HG03175 (cell line): ENCODE measurements at regions not wholly inside any gene's neighbourhood (a gene's known extent, or its start where the extent isn't known, plus 50 kb on each side); places are given as distances from the start of the nearest gene placed in this dataset.
A peak's percentile ranks its signal among the peaks of the same experiment; 100 is the strongest.

ENCODE experiments used
- ATAC-seq: cut with Tn5 transposase; IDR thresholded peaks from one replicate; pipeline ENCODE4 v1.9.1; 2021; ENCODE audit warnings: mild to moderate bottlenecking, moderate library complexity; ENCODE audit not compliant: unreplicated experiment

DNA sequence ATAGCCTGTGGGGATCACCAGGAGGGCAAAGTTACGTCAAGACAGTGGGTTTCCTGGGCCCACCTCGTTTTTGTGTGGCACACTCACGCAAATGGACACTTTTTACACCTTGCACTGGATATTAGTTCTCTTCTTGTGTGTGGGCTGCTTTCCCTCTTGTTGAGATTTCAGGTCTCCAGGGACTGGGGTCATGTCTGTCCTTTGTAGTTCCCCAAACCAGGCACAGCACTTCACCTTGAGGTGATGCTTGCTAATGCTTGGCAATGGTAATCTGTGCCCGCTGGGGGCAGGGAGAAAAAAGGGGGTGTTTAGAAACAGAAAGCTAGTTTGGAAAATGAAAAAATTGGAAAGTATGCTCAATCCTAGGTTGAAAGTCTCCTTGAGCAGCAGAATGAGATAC, 195.3 kb downstream of the PTEN start:
- no peak for ATAC-seq

DNA sequence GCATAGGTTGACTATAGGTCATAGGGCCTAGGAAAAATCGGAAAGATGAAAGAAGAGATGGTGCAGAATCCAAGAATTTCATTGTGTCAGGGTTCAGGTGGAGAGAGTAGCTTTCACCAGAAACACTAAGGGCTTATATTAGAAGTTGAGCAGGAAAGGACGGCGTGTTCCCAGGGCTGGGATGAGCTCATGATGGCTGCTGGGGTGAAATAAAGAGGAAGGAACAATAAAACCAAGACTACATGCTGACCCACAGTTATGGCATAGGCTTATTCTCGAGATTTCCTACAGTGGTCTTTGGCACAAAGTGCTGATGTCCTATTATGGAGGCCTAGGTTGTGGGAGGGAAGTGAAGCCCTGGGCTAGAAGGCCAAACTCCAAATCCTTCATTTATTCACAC, 195.8 kb downstream of the PTEN start:
- ATAC-seq = no peak

DNA sequence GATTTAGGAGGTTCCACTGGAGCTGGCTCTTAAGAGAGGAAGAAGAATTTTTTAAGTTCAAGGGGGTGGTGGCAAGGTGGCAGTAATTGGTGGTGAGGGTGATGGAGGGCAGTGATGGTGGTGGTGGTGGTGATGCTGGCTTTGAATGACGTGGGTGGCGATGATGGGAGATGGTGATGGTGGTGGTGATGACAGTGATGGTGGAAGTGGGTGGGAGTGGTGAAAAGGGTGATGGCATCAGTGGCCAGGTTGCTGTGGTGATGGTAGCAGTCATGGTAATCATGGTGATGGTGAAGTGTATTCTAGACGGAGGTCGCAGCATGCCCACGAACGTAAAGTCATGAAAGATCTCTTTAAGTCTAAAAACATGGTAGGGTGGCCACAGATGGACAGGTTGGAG, 197.3 kb downstream of the PTEN start:
- no peak for ATAC-seq

DNA sequence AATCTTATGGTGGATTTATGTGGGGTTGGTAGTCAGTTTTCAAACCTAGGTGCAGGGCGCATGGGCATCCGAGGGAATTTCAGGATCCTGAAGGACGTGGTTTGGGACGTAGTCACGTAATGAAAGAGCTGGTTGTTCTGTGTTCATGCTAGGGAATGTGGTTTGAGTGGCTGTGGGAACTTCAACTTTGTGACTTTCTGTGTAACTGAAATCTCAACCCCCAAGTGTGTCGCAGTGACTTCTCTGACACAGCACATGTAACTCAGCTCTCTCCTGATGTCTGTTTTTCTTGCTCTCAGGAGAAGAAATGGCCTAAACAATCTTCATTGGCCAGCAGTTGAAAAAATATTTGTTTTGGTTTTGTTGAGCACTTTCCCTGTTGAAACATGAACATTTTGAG, 199.0 kb downstream of the PTEN start:
- ATAC-seq = no peak

DNA sequence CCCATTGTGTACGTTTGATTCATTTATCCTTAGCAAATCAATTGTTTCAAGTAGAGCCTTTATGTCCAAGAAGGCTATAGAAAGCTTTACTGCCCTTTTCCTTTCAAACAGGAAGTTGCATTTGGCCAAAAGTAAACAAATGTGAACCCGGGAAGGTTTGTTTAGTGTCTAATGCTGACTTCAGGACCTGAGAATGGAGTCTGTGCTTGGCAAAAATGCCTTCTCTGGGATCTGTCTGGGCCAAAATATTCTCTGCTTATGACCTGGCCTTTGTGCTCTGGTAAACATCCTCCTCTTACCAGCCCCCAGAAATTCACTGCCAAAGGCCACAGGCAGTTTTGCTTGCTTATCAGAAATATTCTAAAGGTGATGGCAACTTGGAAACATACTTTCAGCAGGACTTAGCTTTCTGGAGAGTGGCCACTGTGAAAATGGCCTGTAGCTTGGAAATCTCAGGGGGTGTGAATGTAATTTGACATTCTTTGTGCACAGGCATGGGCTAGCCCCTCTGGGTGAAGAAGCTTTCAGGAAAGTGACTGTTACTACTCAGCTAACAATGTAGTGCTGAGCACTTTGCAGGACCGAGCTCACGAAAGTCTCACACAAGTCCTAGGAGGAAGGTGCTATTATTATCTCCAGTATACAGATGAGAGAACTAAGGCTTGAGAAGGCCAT, 199.5 kb downstream of the PTEN start:
- no peak for ATAC-seq

DNA sequence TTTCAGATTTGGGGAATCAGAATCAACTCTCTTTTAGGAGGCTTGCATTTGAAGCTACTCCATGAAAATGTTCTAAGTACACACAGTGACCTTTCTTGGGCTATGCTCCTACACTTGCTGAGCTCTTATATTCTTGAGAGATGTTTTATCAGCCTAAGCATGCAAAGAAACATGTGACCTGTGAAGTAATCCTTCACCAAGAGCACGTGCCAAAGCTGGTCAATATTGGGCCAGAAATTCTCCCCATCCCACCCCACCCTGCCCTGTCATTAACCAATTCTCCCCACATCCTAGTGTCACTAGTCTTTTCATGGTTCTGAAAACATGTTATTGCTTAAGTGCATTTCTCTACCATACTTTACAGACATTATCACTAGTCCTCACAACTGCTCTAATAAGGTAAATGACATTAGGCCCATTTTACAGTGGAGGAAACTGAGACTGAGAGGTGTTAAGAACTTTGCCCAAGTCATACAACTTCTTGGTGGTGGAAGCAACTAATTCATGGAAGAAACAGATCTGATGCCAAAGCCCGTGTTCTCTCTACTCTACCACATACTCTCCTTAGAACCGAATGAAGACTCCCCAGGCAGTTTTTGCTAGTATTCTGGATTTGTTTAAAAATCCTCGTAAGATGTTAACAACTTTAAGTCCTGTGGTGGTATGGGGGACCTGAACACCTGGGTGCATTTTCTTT, 200.6 kb downstream of the PTEN start:
- ATAC-seq = no peak

DNA sequence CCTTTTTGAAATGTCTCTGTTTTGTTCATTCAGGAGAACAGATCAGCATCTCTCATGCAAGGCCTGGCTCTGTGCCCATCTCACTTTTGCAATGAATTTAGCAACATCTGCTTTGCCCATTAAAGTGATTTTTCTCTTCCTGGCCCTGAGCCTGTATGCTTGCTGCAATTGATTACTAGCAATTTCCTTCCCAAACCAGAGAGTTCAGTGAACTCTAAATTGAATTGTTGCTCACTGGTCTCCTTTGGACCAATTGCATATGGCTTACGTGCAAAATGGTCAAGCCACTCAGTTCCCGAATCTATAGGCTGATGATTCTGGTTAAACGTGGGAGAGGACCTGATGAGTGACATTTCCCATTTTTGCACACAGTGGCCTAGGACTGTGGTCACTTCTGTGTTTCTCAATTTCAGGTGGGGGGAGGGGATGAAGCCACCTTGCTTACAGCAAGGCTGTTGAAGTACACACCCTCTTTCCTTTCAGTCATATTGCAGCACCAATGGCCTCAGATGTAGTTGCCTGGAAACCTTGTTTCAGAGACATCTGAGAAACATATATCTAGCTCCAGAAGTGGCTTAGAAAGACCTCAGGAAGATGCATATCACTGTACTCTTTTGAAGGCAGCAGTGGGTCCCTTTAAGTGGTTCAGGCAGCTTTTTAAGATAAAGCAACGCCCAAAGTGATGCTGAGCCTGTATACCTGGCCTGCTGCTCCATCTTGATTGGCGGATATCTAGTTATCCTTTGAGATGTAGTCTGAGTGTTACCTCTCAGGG, 201.4 kb downstream of the PTEN start:
- ATAC-seq = peak; percentile 58

DNA sequence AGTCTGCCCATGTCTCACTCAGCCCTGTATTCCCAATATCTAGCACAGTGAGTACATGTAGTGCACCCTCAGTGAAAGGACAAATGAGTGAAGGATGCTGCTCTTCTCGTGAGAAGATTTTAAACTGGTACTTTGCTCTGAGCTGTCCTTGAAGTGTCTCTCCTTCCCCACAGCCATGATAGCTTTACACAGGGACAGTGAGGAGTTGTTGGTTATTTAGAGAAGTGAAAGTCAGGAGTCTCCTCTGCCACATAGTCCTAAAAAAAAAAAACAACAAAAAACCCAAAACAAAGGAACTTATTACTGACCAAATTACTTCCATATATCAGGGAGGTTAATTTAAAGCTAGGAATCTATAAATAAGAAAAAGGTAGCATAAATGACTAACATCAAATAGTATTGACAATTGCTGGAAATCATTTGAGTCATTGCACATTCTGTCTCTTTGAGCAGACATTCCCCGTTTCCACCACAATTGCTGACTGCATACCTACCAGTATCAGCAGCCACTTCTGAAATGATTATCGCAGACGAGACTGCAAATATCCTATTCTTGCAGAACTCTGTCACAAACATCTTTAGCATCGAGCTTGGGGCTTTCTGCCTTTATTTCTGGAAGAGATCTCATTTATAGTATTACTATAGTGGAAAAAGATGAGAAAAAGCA, 202.1 kb downstream of the PTEN start:
- peak; percentile 23 for ATAC-seq

DNA sequence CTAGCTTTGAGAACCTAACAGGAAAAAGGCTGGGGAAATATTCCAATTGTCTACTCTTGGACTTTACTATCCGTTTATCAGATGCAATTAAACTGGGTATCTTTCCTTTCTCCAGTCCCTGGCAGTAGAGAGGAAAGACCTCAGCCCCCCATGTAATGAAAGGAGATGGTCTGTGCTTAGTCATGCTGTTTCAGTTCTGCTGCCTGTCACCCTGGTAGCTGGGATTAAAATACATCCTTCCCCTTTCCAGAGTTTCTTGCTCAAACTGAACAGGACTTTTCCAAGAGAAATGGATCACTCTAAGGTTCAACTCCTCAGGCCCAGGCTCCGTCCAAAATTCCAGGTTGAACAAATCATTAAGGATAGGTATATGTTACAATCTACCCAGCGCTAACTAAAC, 202.9 kb downstream of the PTEN start:
- no peak for ATAC-seq

DNA sequence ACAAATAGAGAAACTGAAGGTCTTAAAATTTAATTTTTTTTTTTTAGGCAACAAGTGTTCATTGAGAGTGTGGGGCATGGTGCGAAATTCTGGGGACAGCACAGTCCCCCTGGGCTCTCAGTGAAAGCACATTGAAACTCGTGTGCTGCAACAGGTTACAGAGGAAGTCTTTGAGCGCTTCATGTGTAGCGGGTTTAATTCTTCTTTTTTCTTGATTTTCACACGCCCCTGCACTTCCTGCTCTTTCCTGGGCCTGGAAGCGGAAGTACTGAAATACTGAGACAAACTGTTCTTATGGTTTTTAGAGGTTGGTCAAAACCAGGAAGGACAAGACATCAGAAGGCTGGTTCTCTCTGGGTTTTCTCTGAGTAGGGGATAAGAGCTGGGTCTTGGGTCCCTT, 203.5 kb downstream of the PTEN start:
- peak; percentile 21 for ATAC-seq

DNA sequence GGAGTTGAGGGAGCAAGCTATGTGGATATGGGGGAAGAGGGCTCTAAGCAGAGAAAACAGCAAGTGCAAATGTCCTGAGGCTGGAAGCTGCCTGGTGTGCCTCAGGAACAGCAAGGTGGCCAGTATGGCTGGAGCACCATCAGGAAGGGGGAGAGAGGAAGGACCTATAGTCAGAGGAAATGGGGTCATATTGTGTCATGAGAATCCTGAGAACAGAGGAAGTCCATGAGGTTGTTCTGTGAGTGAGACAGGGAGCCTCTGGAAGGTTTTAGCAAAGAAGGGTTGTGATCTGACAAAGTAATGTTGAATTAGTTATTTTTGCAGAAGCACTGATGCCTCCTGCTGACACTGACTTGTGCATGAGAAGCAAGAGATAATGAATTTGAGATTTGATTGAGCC, 204.3 kb downstream of the PTEN start:
- no peak for ATAC-seq

DNA sequence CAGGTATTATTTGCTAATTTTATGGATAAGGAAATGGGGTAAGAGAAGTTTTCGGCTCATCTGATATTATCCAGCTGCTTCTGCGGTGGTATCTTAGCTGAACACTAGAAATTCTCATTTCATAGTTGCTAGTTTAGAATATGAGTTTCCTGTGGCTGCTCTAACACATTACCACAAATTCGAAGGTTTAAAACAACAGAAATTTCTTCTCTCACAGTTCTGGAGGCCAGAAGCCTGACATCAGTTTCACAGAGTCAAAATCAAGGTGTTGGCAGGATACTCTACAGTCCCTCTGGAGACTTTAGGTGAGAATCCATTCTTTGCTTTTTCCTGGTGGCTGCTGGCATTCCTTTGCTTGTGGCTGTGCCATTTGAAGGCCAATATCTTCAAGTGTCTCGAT, 205.9 kb downstream of the PTEN start:
- no peak for ATAC-seq

DNA sequence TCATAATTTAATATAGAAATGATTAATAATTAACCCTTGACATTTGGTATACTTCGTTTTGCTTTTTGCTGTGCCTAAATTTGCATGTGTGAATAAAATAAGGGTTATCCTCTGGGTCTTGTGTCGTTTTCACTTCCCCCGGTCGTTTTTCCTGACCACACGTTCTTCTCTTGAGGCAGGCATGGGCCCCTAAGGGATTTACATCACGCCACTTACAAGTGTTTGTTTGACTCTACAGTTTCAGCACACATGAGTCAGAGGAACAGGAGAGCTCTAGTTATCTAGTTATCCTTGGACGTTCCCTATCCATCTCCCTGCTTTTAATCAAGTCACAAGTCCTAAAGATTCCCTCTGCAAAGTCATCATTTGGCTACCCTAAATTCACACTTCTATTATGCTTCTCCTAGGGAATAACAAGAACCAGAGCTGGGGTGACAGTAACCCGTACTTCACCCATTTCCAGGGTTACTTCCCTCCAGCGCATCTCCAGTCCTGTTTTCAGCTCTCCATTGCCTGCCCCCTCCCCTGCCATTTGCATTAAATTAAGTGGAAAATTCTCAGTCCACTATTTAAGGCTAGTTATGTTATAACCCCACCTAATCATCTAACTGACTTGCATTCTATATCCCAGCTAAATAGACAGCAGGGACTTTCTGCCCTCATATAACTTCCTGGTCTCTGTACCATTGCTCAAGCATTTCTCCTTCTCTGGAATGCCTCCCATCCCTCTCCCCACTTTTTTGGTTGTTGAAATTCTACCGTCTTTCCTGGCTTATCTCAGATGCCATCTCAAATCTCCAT, 206.9 kb downstream of the PTEN start:
- ATAC-seq = peak; percentile 59

DNA sequence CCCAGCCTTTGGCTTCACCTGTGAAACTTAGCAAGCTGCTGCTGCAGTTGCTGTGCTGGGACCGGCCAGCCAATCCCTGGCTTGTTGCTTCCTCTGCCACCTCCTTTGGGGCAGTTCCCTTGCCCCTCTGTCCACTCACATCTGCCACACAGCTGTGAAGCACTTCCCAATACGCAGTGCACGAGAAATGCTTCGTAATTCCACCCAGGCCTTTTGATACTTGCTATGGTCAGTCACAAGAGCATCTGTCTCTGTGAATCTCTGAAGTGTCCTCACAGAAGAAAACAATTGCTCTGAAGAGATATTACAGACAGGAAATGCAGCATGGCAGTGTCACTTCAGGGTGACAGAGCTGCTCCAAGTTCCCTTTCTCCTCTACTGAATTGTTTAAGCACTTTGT, 208.5 kb downstream of the PTEN start:
- no peak for ATAC-seq

DNA sequence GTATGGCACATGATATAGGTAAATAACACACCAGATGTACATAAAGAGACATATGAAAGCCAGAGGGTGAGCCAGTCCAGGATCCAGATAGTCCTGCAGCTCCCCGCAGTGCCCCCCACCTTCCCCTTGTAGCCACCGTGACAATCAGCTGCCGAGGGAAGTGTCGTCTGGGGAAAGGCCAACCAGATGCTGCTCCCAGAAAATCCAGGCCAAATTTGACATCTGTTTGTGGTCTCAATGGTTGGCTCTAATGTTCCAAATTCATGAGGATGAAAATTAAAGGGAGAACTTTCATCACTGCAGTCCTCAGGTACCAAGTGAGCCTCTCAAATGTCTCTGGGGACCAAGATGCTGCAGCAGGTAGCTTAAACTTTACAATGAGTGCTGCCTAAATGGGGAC, 210.3 kb downstream of the PTEN start:
- no peak for ATAC-seq

DNA sequence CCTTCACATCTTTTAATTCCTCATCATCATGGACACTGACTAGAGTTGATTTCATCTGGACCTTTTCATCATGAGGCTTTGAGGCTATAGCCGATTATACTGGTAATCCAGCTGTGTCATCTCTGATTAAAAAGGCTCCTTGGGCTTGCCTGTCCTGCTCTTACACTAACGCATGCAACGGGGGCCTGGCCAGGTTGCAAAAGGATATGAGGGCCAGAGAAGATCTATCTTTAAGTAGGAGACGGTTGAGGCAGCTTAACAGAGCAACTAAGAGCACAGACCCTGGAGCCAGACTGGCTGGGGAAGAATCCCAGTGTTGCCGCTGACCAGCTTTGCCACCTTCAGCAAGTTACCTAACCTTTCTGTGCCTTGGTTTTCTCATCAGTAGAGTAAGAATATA, 211.5 kb downstream of the PTEN start:
- ATAC-seq = no peak

DNA sequence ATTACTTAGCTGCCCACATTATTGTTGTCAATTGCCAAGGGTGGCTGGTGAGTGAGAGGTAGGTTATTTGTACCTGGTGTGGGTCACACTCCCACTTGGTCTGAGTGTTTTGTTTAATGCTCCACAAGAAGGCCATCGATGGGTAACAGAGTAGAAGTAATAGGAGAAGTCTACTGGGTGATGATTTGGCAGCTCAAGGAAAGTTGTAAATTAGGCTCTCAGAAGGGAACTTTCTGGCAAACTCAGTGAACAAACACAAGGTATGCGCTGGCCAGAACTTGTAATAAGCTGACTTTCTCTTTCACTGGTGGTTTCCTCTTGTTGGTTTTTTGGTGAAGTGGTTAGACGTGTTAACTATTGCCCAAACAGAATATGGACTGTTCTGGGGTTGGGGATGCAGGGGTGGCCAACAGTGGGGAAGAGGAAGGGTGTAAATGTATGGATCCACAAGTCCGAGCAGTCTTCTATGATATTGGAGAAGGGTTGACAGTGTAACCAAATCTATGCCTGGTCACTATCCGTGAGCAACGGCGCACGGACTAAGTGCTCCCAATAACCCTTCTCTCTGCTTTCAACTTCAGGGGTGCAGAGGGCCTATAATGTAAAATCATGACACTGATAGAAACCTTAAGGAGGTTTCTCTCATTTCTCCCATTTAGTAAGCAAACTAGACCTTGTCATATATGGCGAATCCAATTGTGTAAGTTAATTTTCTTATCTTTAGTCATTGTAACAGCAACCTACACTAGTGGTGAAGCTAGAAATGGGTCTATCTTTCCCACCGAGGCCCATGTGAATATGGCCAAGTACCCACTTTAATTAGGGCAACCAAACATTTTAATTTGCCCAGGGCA, 212.8 kb downstream of the PTEN start:
- peak; percentile 48 for ATAC-seq

DNA sequence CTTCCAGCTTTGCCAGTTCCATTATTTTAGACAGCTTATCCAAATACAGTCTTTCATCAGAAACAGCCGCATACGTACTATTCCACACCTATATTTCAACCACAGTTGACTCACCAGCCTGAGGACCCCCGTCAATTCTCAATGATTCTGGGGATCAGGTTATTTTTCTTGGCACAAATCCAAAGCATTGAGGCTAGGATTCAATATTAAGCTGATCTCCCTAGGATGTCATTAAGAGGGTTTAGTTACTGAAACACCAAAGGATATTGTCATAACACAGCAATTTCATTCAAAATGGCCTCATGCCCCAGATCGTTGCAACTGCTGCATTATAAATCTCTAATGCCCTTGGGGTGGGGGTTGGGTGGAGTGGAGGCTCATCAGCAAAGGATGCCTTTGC, 214.6 kb downstream of the PTEN start:
- no peak for ATAC-seq

DNA sequence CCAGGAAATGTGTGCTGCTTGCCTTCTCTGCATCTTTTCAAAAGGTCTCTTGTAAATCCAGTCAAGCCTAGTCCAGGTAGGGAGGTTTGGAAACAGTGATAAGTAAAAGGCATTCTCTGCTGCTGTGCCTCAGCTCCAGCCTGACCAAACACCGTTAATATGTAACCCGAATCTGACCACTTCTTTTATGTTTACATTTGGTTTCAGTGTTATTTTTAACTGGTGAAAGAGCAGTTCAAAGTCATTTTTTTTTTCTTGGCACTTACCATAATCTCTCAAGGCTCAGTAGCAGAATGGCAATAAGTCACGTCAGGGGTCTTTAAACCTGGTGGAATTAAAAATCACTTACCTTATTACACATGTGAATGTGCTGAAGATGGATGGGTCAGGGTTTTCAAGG, 216.8 kb downstream of the PTEN start:
- peak; percentile 67 for ATAC-seq
